A549 (cell line): ENCODE measurements at regions not wholly inside any gene's neighbourhood (a gene's known extent, or its start where the extent isn't known, plus 50 kb on each side); places are given as distances from the start of the nearest gene placed in this dataset.

ENCODE experiments used
- ATAC-seq, 2 experiments: fragments of 200-7000 bp in 1 of 2; fragments of >200 bp in 1 of 2; cut with Nextera tagmentation in 1 of 2; cut with Tn5 transposase in 1 of 2; 3 replicates each; pipeline versions ENCODE4 v1.8.0 to v1.9.1; 2018 to 2020; ENCODE audit warnings: mild to moderate bottlenecking in 1 of 2, moderate library complexity in 1 of 2
- CTCF ChIA-PET: fragments of 300-600 bp; sonication (Branson Sonifier 250); formaldehyde crosslinking; extraction: SDS; loops from one replicate; lab custom pipeline; 2021; ENCODE audit warnings: antibody characterized with exemption, inconsistent platforms; lab: Yijun Ruan, JAX
- POLR2A ChIA-PET: fragments of 350-600 bp; formaldehyde crosslinking; extraction: SDS; loops from one replicate; lab custom pipeline; 2021; ENCODE audit warnings: antibody characterized with exemption, inconsistent platforms; lab: Yijun Ruan, JAX
- DNase-seq, 2 experiments: peaks; one replicate each; pipeline versions ENCODE4 v3.0.0 to v3.0.0-alpha.2; 2011 to 2016; ENCODE audit warnings: low read depth in 1 of 2, low spot score in 1 of 2
- FAIRE-seq: peaks from 2 replicates; lab custom pipeline; 2011; peaks lifted over from hg19 to GRCh38; lab: Jason Lieb, UNC
- H3K27ac ChIP-seq, 2 experiments: fragments of >200 bp; sonication (Bioruptor Twin); formaldehyde crosslinking; 3 replicates each; pipeline ENCODE4 v1.5.1; 2016 to 2017
- H3K4me1 ChIP-seq: fragments of >200 bp; sonication (Bioruptor Twin); formaldehyde crosslinking; 3 replicates; pipeline ENCODE4 v1.6.1; 2016
- H3K4me2 ChIP-seq: fragments of >200 bp; sonication (Bioruptor Twin); formaldehyde crosslinking; 3 replicates; pipeline ENCODE4 v1.6.1; 2016
- H3K4me3 ChIP-seq: fragments of >200 bp; sonication (Bioruptor Twin); formaldehyde crosslinking; 3 replicates; pipeline ENCODE4 v1.5.1; 2016
- H3K9me3 ChIP-seq: fragments of >200 bp; sonication (Bioruptor Twin); formaldehyde crosslinking; 3 replicates; pipeline ENCODE4 v1.6.1; 2016
- EHMT2 ChIP-seq: fragments of 200-600 bp; sonication (generic); IDR thresholded peaks from 2 replicates; pipeline ENCODE4 v1.6.1; 2016; ENCODE audit warnings: antibody characterized with exemption, low read depth, mild to moderate bottlenecking, moderate library complexity
- JUN ChIP-seq, 2 experiments: fragments of >200 bp; sonication (Bioruptor Twin); formaldehyde crosslinking; IDR thresholded peaks; 2 replicates in 1 of 2; 3 replicates in 1 of 2; pipeline ENCODE4 v1.6.1; 2016 to 2017
- KDM1A ChIP-seq: fragments of 200-600 bp; sonication (generic); IDR thresholded peaks from 2 replicates; pipeline ENCODE4 v1.6.1; 2016; ENCODE audit warnings: low read depth, mild to moderate bottlenecking
- RCOR1 ChIP-seq: fragments of 150-350 bp; IDR thresholded peaks from 2 replicates; pipeline ENCODE4 v1.6.1; 2014; ENCODE audit warnings: antibody characterized with exemption, low read length, low read depth
- SREBF2 ChIP-seq: fragments of 450-650 bp; IDR thresholded peaks from 2 replicates; pipeline ENCODE4 v1.6.1; 2014; ENCODE audit warnings: mild to moderate bottlenecking, moderate library complexity
- ZFP36 ChIP-seq: fragments of 450-650 bp; IDR thresholded peaks from 2 replicates; pipeline ENCODE4 v1.6.1; 2014; ENCODE audit warnings: borderline replicate concordance; ENCODE audit not compliant: partially characterized antibody
- WGBS: methylation state at CpG from one replicate; pipeline ENCODE4 v1.1.6; 2017; ENCODE audit errors: missing lambda C conversion rate; 5-methylcytosine and 5-hydroxymethylcytosine counted together

- H3K4me2 ChIP-seq = no peak overlapping the region
- ChIA-PET CTCF (interaction anchor here (0.9 to 3.7 kb wide), 3 partner anchors 10 to 93 kb away, joined by 3 to 12 read pairs (median 3); no protein-coding TSS in a partner anchor), POLR2A (no interaction called here)
- no peaks in the 10 kb centered on the region for H3K9me3 ChIP-seq
- peaks cover 31% of the 10 kb centered on the region for H3K4me1 ChIP-seq
- no peak for DNase-seq
- FAIRE-seq = no peak
- TF ChIP-seq ZFP36 (no peak), JUN (IDR thresholded peaks at IDR 0.05) (no peak), SREBF2 (no peak), KDM1A (no peak), RCOR1 (no peak), EHMT2 (no peak)
- WGBS = 91% methylated on average over 9 of the region's 9 CpGs
- ATAC-seq = no peak
- no peak overlapping the region for H3K4me3 ChIP-seq
- H3K27ac ChIP-seq = no peak overlapping the region
Observed at GRCh38 chr14:100015251-100015655, 50.0 kb upstream of the EVL start.
